ENCODE measurements at regions not wholly inside any gene's neighbourhood (a gene's known extent, or its start where the extent isn't known, plus 50 kb on each side); places are given as distances from the start of the nearest gene placed in this dataset.

DNA sequence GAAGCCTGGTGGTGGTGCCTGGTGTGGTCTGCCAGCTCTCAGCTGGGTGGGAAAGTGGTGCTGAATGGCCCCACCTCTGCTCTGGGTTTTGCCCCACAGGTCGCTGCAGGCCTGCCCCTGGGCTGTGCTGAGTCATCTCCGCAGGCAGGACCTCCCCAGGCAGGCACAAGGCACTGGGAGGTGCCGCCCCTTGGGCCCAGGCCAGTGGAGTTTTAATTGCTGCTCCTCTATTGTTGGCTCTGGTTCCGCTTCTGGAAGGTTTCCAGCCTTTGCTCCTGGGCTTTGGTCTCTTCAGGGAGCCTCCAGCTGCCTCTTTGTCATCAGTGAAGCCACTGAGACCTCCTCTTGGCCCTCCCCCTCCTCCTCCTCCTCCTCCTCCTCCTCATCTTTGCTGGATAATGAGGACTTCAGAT, 180.3 kb upstream of the GRB10 start:
- peak; percentile 21 for DNase-seq (ENCODE audit: low read depth)

GRCh38 chr7:50962281-50962883, 179.7 kb upstream of the GRB10 start:
- DNase-seq (ENCODE audit: low read depth): no peak

DNA sequence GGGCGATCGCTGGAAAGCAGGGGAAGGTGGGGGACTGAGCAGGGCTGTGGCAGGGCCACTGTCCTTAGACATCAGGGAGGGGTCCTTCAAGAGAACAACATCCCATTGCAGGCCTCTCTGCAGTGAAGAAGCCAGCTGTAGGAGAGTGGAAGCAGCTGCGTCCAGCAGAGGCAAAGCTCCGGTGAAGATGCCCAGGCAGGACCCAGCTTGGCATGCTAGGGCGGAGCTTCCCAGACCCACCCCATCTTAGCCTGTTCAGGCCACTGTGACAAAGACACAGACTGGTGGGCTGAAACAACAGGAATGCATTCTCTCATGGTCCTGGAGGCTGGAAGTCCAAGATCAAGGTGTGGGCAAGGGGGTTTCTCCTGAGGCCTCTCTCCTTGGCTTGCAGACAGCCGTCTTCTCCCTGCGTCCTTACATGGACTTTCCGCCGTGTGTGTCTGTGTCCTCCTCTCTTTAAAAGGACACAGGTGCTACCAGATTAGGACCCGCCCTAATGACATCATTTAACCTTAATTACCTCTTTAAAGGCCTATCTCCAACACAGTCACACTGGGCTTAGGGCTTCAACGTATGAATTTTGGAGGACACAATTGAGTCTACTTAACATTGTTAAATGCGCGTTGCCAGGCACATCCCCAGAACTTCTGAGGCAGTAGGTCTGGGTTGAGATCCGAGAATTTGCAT, 178.1 kb upstream of the GRB10 start:
- DNase-seq (ENCODE audit: low read depth): no peak

DNA sequence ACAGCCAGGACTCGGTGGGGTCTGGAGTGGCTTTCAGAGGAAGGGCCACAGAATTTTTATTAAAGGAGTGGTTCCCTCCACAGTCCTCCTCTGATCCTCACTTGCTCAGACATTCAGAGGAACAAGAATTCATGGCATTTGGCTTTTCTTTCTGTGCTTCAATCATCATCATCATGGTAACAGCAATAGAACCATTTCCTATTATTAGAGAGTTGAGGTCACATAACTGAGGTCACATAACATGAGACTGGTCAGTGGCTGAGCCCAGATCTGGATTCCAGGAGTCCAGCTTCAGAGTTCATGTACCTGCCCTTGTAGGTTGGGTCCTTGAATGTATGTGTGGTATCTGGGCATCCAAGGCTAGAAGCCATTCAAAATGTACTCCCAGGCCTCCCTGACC, 177.3 kb upstream of the GRB10 start:
- DNase-seq (ENCODE audit: low read depth): no peak

- DNase-seq (ENCODE audit: low read depth): no peak
Observed at GRCh38 chr7:50959560-50959959, 176.9 kb upstream of the GRB10 start.

GRCh38 chr7:50957855-50958254, 175.2 kb upstream of the GRB10 start:
- DNase-seq (ENCODE audit: low read depth): no peak

DNA sequence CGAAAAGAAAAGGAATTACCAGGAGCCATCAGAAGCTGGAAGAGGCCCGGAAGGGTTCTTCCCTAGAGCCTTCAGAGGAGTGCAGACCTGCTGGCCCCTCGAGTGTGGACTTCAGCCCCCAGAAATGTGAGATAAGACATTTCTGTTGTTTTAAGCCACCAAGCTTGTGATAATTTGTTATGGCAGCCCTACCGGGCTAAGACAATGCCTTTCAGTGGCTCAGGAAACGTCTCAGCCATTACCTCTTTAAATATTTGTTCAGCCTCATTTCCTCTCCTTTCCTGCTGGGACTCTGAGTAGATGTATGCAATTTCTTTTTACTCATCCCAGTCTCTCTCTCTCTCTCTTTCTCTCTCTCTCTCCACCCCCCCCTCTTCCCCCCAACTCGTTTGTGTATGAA, 174.7 kb upstream of the GRB10 start:
- no peak for DNase-seq (ENCODE audit: low read depth)

DNA sequence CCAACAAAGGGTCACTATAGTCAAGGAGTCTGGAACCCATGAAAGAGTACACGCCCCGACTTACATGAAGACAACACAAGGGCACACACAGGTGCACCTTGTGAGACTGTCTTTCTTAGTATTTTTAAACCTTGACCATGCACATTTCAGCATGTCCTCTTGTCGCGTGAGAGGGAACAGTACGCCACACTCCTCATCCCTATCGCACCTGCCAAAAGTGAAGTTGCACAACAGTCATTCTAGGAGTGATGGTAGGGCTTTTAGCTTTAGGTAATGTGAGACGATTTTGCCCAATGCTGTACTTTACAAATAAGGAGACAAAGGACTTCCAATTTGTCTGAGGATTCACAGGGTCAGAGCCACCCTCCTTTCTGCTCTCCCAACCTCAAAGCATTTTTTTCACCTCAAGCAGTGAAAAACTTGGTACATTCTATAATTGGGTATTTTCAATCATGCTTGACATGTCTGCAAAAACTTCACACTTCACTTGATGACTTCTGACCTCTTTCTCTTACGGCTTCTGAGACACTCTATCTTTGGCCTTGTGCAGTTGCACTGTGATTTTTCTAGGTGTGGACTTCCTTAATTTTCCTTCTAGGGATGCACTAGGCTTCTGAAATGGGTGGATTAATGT, 173.9 kb upstream of the GRB10 start:
- no peak for DNase-seq (ENCODE audit: low read depth)

DNA sequence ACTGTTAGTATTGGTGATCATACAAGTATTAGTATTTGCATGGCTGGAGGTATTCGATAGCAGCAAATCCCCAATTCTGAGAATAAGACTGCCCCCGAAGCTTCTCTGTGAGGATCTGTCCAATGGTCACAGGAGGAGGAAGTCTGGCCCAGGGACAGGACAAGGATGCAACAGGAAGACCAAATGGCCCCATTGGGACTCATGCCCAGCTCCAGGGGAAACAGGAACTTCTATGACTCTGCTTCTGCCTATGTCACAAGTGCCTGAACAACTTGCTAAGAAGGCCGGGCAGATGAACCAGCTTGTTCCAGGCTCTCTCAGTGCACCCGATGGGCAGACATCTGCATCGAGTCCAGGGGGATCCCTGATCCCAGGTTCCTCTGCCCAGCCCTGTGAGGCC, 172.0 kb upstream of the GRB10 start:
- DNase-seq (ENCODE audit: low read depth): no peak

DNA sequence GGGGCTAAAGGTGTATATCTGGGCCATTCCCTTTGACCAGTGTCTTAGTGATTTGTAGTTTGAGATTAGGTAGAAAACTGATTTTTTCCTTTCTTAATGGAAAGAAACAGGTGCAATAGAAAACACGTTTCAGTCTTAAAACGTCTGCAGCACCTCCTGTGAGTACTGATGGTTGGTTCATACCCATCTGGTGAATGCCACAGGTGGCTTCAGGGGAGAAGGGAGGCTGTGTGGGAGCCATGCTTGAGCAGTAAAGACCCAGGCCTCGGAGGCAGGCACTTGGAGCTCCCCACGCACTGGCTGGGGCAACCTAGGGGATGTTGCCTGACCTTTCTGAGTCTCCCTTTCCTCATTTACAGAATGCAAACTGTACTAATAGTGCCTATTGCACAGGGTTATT, 171.5 kb upstream of the GRB10 start:
- no peak for DNase-seq (ENCODE audit: low read depth)

DNA sequence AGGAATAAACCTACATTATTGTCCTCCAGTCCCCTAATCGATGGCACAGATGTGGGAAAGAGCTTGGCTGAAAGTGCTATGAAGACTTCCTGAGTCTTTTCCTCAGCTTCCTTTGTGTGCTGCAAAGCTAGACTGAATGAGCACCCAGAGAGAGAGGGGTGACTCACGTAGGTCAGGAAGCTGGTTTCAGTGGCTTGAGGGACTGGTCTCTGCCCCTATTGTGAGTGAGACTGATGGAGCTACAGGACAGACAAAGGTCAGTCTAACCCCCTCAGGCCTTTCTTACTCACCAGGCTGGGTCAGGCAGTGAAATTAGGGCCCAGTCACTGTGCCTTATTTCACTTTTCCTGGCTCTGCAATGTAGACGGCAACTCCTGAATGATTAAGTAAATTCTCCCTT, 171.1 kb upstream of the GRB10 start:
- DNase-seq (ENCODE audit: low read depth): no peak

DNA sequence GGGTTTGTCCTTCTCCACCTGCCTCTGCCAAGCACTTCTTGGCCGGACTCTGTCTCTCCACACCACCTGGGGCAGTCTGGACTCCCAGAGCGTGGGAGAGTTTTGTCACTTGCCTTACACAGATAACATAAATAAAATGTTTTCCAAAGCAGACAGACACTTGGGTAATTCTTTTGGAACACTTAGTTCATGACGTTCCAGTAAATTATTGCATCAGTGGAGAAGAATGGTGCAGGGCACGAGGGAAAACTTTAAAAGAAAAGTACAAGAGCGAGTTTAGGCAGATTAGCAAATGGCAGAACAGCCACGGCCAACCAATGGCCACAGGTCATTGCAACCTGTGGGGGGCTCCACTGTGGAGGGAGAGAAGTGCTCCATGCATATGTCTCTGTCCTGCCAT, 170.6 kb upstream of the GRB10 start:
- DNase-seq (ENCODE audit: low read depth): no peak

GRCh38 chr7:50952544-50952943, 169.8 kb upstream of the GRB10 start:
- no peak for DNase-seq (ENCODE audit: low read depth)

GRCh38 chr7:50952120-50952519, 169.4 kb upstream of the GRB10 start:
- no peak for DNase-seq (ENCODE audit: low read depth)

- no peak for DNase-seq (ENCODE audit: low read depth)
Observed at GRCh38 chr7:50943482-50943881, 160.8 kb upstream of the GRB10 start.

GRCh38 chr7:50941525-50941924, 158.8 kb upstream of the GRB10 start:
- DNase-seq (ENCODE audit: low read depth): no peak

DNA sequence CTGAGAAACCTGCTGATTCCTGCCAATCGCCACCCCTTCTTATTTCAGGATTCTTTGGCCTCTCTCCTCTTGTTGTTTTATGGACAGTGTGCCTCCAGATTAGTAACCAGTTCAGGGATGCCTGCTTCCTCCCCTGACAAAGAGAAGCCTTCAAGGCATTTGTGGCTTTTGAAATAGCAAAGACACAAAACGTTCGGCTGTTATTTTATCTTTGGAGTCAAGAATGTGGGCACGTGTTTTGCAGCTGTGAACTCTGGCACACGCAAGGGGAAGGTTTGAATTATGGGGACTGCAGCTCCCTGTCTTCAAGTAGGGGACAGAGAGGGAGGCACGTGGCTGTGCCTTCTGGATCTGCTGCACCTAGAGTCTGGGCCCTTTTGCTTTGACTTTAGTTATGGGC, 157.9 kb upstream of the GRB10 start:
- DNase-seq (ENCODE audit: low read depth): peak; percentile 26

- DNase-seq (ENCODE audit: low read depth): no peak
Observed at GRCh38 chr7:50939021-50939420, 156.3 kb upstream of the GRB10 start.

GRCh38 chr7:50937727-50938126, 155.0 kb upstream of the GRB10 start:
- no peak for DNase-seq (ENCODE audit: low read depth)

- no peak for DNase-seq (ENCODE audit: low read depth)
Observed at GRCh38 chr7:50926049-50926448, 143.4 kb upstream of the GRB10 start.

GRCh38 chr7:50923476-50923875, 140.8 kb upstream of the GRB10 start:
- no peak for DNase-seq (ENCODE audit: low read depth)

DNA sequence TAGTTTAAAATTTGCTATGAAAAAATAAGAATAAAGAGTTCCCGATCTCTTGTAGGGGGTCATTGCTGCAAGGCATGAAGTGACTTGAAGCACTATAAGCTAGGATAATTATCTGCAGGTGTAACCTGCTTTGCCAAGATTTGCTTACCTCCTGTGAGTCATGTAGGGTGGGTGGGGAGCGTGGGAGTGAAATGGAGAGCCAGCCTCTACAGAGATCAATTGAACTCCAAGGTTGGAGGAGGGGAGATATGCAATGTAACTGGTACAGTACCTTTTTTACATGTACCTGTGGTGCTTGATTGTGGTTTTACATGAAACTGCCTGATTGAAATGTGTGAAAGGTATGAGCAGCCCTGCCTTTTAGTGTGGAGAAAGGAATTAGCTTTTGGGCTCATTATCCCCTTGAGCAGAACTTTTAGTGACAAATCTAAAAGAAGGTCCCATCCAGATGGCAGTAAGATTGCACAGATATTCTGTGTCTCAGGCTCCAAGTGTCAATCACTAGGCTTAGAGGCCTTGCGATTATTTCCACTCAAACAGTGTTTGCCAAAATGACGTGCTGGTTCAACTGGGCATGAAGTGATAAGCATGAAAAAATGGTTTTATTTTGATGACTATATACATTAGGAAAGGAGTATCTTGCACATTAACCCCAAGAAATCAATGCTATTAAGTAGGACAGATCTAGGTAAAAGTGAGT, 138.6 kb upstream of the GRB10 start:
- DNase-seq (ENCODE audit: low read depth): no peak

DNA sequence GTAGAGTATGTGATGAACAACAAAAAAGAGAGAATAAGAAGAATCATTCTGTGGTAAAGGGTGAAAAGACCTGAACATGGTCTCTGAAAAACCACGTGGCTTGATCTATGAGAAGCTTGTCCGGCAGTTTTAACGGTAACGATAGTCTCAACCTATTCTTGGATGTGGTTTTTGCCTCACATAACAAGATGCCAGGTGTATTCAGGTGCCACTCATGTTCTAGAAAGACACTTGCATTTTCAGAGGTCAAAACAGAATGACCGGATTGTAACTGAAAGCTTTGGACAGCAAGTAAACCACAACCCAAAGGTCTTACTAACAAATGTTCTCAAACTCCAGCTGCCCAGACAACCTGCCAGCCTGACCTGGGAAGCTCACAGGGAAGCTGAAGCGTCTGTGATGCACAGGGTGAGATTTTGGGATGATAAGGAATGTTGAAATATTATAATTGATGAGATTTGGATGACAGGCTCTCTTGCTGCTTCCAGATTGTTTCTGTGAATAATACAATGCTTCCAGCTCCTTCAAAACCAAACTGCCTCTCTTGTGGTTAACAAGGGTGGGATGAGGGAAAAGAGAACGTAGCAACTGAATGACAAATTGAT, 137.4 kb upstream of the GRB10 start:
- DNase-seq (ENCODE audit: low read depth): no peak
